Neural cell (in vitro differentiated cells): ENCODE measurements at regions not wholly inside any gene's neighbourhood (a gene's known extent, or its start where the extent isn't known, plus 50 kb on each side); places are given as distances from the start of the nearest gene placed in this dataset.

Experiments used
- H2AFZ ChIP-seq: fragments of 200-600, 300-800 bp; sonication (generic), shearing (Covaris generic); 2 replicates; pipeline ENCODE4 v1.6.0; 2014; ENCODE audit warnings: low read depth, mild to moderate bottlenecking, antibody characterized with exemption, low read length, moderate library complexity
- H3F3A ChIP-seq: fragments of 200-600 bp; shearing (Covaris generic); 2 replicates; pipeline ENCODE4 v1.6.1; 2016; ENCODE audit warnings: mild to moderate bottlenecking, moderate library complexity, mixed read lengths, antibody characterized with exemption, low read length; ENCODE audit not compliant: insufficient read depth, poor library complexity, severe bottlenecking
- H3K27ac ChIP-seq: fragments of 200-600, 300-800 bp; sonication (generic), shearing (Covaris generic); 2 replicates; pipeline ENCODE4 v1.5.1; 2014; ENCODE audit warnings: mild to moderate bottlenecking, low read length, moderate library complexity
- H3K27me3 ChIP-seq: fragments of 300-800, 200-600 bp; sonication (generic), shearing (Covaris generic); 2 replicates; pipeline ENCODE4 v1.6.0; 2014; ENCODE audit warnings: mild to moderate bottlenecking, low read depth, low read length, moderate library complexity; ENCODE audit not compliant: insufficient read depth
- H3K36me3 ChIP-seq: fragments of 300-800, 200-600 bp; sonication (generic), shearing (Covaris generic); 2 replicates; pipeline ENCODE4 v1.5.1; 2014; ENCODE audit warnings: mild to moderate bottlenecking, antibody characterized with exemption, low read length, moderate library complexity; ENCODE audit not compliant: insufficient read depth
- H3K4me2 ChIP-seq: fragments of 300-800, 200-600 bp; sonication (generic), shearing (Covaris generic); 2 replicates; pipeline ENCODE4 v1.6.0; 2014; ENCODE audit warnings: mild to moderate bottlenecking, low read length
- H3K4me3 ChIP-seq: fragments of 300-800, 200-600 bp; sonication (generic), shearing (Covaris generic); 2 replicates; pipeline ENCODE4 v1.5.1; 2014; ENCODE audit warnings: mild to moderate bottlenecking, low read length, moderate library complexity
- H3K79me2 ChIP-seq: fragments of 200-600 bp; shearing (Covaris generic); replicated peaks from 2 replicates; pipeline ENCODE4 v1.6.0; 2014; ENCODE audit warnings: mild to moderate bottlenecking, low read length, moderate library complexity; ENCODE audit not compliant: insufficient read depth
- H3K9ac ChIP-seq: fragments of 300-800, 200-600 bp; sonication (generic), shearing (Covaris generic); 2 replicates; pipeline ENCODE4 v1.6.1; 2016; ENCODE audit warnings: mild to moderate bottlenecking, low read length, mixed read lengths
- H3K9me2 ChIP-seq: fragments of 200-600 bp; shearing (Covaris generic); 2 replicates; pipeline ENCODE4 v1.6.1; 2016; ENCODE audit warnings: mild to moderate bottlenecking, low read length, mixed read lengths; ENCODE audit not compliant: insufficient read depth
- H3K9me3 ChIP-seq: fragments of 200-600, 300-800 bp; sonication (generic), shearing (Covaris generic); 2 replicates; pipeline ENCODE4 v1.6.1; 2016; ENCODE audit warnings: mild to moderate bottlenecking, mixed run types, low read length, moderate library complexity, mixed read lengths
- H4K20me1 ChIP-seq: fragments of 200-600 bp; shearing (Covaris generic); 2 replicates; pipeline ENCODE4 v1.6.1; 2016; ENCODE audit warnings: mild to moderate bottlenecking, mixed run types; ENCODE audit not compliant: insufficient read depth
- EP300 ChIP-seq: fragments of 450-650 bp; conservative IDR thresholded peaks from 2 replicates; pipeline ENCODE4 v1.6.1; 2014; ENCODE audit warnings: antibody characterized with exemption, mild to moderate bottlenecking, moderate library complexity; ENCODE audit not compliant: poor library complexity, severe bottlenecking
- EZH2 ChIP-seq: fragments of 200-600, 300-800 bp; shearing (Covaris generic), sonication (generic); IDR thresholded peaks from 2 replicates; pipeline ENCODE4 v1.6.1; 2014; ENCODE audit warnings: antibody characterized with exemption, low read length, borderline replicate concordance, mild to moderate bottlenecking; ENCODE audit not compliant: insufficient read depth, poor library complexity, severe bottlenecking
- MXI1 ChIP-seq: fragments of 450-650 bp; conservative IDR thresholded peaks from 2 replicates; pipeline ENCODE4 v1.6.1; 2014; ENCODE audit warnings: antibody characterized with exemption, mild to moderate bottlenecking; ENCODE audit not compliant: poor library complexity, severe bottlenecking
- POLR2AphosphoS5 ChIP-seq: IDR thresholded peaks from 2 replicates; pipeline ENCODE4 v1.6.1; 2012
- RAD21 ChIP-seq: fragments of 450-650 bp; conservative IDR thresholded peaks from 2 replicates; pipeline ENCODE4 v1.6.1; 2014; ENCODE audit warnings: antibody characterized with exemption, mild to moderate bottlenecking, moderate library complexity
- SMC3 ChIP-seq: fragments of 450-650 bp; conservative IDR thresholded peaks from 2 replicates; pipeline ENCODE4 v1.6.1; 2014; ENCODE audit warnings: antibody characterized with exemption, mild to moderate bottlenecking, moderate library complexity; ENCODE audit not compliant: poor library complexity
- TAF1 ChIP-seq: IDR thresholded peaks from 2 replicates; pipeline ENCODE4 v1.6.1; 2012; ENCODE audit warnings: low read depth
- TF ChIP-seq, protein P1 (sequence below): fragments of 450-650 bp; IDR thresholded peaks from 2 replicates; pipeline ENCODE4 v1.5.1; 2014; ENCODE audit warnings: antibody characterized with exemption, mild to moderate bottlenecking, moderate library complexity; ENCODE audit not compliant: poor library complexity, severe bottlenecking
- TF ChIP-seq, protein P2 (sequence below): IDR thresholded peaks from 2 replicates; pipeline ENCODE4 v1.6.1; 2012; ENCODE audit warnings: borderline replicate concordance

DNA sequence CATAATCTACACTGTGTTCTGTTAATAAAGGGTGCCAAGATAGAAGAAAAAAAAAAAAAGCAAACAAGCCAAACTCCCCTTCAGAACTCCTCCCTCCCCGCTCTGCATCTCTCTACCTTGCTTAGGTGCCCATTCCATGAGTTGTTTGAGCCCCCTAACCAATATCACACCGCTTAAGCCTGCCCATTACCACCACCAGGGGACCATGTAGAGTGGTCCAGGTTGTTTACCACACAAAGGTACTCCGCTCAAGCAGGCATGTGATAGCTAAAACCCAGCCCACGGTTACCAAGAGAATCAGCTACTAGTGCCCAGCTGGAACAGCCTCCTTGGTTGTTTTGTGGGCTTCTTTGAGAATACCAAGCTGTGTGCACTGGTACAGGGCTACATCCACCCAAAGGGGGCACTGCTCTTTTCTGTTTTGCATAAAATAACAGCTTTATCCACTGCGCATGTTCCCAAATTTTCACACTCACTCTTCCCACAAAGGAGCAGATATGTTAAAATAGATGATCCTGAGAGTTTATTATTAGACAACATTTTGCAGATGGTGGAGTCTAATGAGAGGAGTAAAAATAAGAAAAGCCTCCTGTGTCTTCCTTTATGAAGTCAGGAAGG, 304.1 kb downstream of the DEPDC1B start:
- Histone ChIP-seq H3K4me2 (no peak overlapping the region), H2AFZ (no peak overlapping the region), H3K36me3 (no peaks in the 10 kb centered on the region), H3K27me3 (no peaks in the 10 kb centered on the region), H3K9ac (no peak overlapping the region), H3K27ac (no peak overlapping the region), H3F3A (no peaks in the 10 kb centered on the region), H4K20me1 (no peaks in the 10 kb centered on the region), H3K9me3 (no peaks in the 10 kb centered on the region), H3K79me2 (no peaks in the 10 kb centered on the region), H3K9me2 (no peaks in the 10 kb centered on the region), H3K4me3 (no peak overlapping the region)
- TF ChIP-seq RAD21 = no peak
- no peak for TF ChIP-seq TAF1
- no peak for TF ChIP-seq POLR2AphosphoS5
- TF ChIP-seq EP300 = no peak
- TF ChIP-seq EZH2 = no peak
- TF ChIP-seq, protein P1, sequence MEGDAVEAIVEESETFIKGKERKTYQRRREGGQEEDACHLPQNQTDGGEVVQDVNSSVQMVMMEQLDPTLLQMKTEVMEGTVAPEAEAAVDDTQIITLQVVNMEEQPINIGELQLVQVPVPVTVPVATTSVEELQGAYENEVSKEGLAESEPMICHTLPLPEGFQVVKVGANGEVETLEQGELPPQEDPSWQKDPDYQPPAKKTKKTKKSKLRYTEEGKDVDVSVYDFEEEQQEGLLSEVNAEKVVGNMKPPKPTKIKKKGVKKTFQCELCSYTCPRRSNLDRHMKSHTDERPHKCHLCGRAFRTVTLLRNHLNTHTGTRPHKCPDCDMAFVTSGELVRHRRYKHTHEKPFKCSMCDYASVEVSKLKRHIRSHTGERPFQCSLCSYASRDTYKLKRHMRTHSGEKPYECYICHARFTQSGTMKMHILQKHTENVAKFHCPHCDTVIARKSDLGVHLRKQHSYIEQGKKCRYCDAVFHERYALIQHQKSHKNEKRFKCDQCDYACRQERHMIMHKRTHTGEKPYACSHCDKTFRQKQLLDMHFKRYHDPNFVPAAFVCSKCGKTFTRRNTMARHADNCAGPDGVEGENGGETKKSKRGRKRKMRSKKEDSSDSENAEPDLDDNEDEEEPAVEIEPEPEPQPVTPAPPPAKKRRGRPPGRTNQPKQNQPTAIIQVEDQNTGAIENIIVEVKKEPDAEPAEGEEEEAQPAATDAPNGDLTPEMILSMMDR = no peak
- no peak for TF ChIP-seq MXI1
- TF ChIP-seq SMC3 = no peak
- TF ChIP-seq, protein P2, sequence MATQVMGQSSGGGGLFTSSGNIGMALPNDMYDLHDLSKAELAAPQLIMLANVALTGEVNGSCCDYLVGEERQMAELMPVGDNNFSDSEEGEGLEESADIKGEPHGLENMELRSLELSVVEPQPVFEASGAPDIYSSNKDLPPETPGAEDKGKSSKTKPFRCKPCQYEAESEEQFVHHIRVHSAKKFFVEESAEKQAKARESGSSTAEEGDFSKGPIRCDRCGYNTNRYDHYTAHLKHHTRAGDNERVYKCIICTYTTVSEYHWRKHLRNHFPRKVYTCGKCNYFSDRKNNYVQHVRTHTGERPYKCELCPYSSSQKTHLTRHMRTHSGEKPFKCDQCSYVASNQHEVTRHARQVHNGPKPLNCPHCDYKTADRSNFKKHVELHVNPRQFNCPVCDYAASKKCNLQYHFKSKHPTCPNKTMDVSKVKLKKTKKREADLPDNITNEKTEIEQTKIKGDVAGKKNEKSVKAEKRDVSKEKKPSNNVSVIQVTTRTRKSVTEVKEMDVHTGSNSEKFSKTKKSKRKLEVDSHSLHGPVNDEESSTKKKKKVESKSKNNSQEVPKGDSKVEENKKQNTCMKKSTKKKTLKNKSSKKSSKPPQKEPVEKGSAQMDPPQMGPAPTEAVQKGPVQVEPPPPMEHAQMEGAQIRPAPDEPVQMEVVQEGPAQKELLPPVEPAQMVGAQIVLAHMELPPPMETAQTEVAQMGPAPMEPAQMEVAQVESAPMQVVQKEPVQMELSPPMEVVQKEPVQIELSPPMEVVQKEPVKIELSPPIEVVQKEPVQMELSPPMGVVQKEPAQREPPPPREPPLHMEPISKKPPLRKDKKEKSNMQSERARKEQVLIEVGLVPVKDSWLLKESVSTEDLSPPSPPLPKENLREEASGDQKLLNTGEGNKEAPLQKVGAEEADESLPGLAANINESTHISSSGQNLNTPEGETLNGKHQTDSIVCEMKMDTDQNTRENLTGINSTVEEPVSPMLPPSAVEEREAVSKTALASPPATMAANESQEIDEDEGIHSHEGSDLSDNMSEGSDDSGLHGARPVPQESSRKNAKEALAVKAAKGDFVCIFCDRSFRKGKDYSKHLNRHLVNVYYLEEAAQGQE = no peak

DNA sequence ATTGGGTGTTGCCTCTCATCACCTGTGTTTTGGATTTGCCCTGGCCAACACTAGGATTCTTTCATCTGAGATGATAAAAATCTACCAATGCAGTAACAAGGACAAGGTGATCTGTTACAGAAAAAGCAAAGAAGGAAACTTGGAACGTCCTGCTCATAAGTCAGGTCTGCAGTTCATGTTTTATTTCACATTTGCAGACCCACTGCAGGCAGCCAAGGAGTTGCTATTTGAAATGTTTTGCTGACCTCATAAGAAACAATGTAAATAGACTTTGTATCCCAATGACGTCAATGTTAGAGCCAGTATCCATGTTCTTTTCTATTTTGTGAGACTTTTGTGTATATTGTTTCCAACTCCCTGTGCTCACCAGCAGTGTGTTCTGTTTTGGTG, 312.9 kb downstream of the DEPDC1B start:
- H3K9me2 ChIP-seq = no peaks in the 10 kb centered on the region
- no peak overlapping the region for H3K4me2 ChIP-seq
- H3K27me3 ChIP-seq = no peaks in the 10 kb centered on the region
- no peak overlapping the region for H3K9ac ChIP-seq
- H3K27ac ChIP-seq = no peak overlapping the region
- no peaks in the 10 kb centered on the region for H3K79me2 ChIP-seq
- H3K36me3 ChIP-seq = no peaks in the 10 kb centered on the region
- TF ChIP-seq POLR2AphosphoS5 = no peak
- no peak for TF ChIP-seq SMC3
- TF ChIP-seq MXI1 = no peak
- no peak for TF ChIP-seq EZH2
- TF ChIP-seq, protein P1 = no peak
- no peak for TF ChIP-seq RAD21
- TF ChIP-seq TAF1 = no peak
- no peak for TF ChIP-seq EP300
- TF ChIP-seq, protein P2 = no peak
- H4K20me1 ChIP-seq = no peaks in the 10 kb centered on the region
- H3F3A ChIP-seq = no peaks in the 10 kb centered on the region
- H3K9me3 ChIP-seq = no peaks in the 10 kb centered on the region
- H3K4me3 ChIP-seq = no peak overlapping the region
- H2AFZ ChIP-seq = no peak overlapping the region
